Smooth muscle cell (in vitro differentiated cells): ENCODE measurements at regions not wholly inside any gene's neighbourhood (a gene's known extent, or its start where the extent isn't known, plus 50 kb on each side); places are given as distances from the start of the nearest gene placed in this dataset.

ENCODE experiments used
- DNase-seq: peaks from one replicate; lab custom pipeline; 2025; ENCODE audit not compliant: unreplicated experiment; lab: John Stamatoyannopoulos, UW
- H2AFZ ChIP-seq: fragments of 200-600 bp; sonication (generic); 2 replicates; pipeline ENCODE4 v1.6.0; 2016; ENCODE audit warnings: antibody characterized with exemption, low read depth, mild to moderate bottlenecking
- H3F3A ChIP-seq: fragments of 200-600 bp; sonication (generic); 2 replicates; pipeline ENCODE4 v1.6.0; 2017; ENCODE audit warnings: antibody characterized with exemption, low read depth
- H3K27ac ChIP-seq: fragments of 200-600 bp; sonication (generic); 2 replicates; pipeline ENCODE4 v1.5.1; 2016; ENCODE audit warnings: low read depth, mild to moderate bottlenecking
- H3K27me3 ChIP-seq: fragments of 200-600 bp; sonication (generic); 2 replicates; pipeline ENCODE4 v1.6.1; 2016; ENCODE audit warnings: low read depth, mild to moderate bottlenecking
- H3K36me3 ChIP-seq: fragments of 200-600 bp; sonication (generic); 2 replicates; pipeline ENCODE4 v1.5.1; 2016; ENCODE audit warnings: low read depth
- H3K4me1 ChIP-seq: fragments of 200-600 bp; sonication (generic); 2 replicates; pipeline ENCODE4 v1.5.1; 2016; ENCODE audit warnings: low read depth
- H3K4me2 ChIP-seq: fragments of 200-600 bp; sonication (generic); 2 replicates; pipeline ENCODE4 v1.6.0; 2016; ENCODE audit warnings: mild to moderate bottlenecking
- H3K4me3 ChIP-seq: fragments of 200-600 bp; sonication (generic); 2 replicates; pipeline ENCODE4 v1.5.1; 2016; ENCODE audit warnings: mild to moderate bottlenecking
- H3K79me2 ChIP-seq: fragments of 200-600 bp; sonication (generic); 2 replicates; pipeline ENCODE4 v1.6.0; 2016; ENCODE audit warnings: low read depth, mild to moderate bottlenecking
- H3K9ac ChIP-seq: fragments of 200-600 bp; sonication (generic); 2 replicates; pipeline ENCODE4 v1.6.0; 2016; ENCODE audit warnings: low read depth
- H3K9me3 ChIP-seq: fragments of 200-600 bp; sonication (generic); replicated peaks from 2 replicates; pipeline ENCODE4 v1.5.1; 2016; ENCODE audit warnings: low read depth
- H4K20me1 ChIP-seq: fragments of 200-600 bp; sonication (generic); 2 replicates; pipeline ENCODE4 v1.6.0; 2016; ENCODE audit warnings: low read depth
- CTCF ChIP-seq: fragments of 200-600 bp; sonication (generic); IDR thresholded peaks from 2 replicates; pipeline ENCODE4 v1.5.1; 2017; ENCODE audit warnings: borderline replicate concordance, mild to moderate bottlenecking, antibody characterized with exemption; ENCODE audit not compliant: insufficient read depth, poor library complexity, severe bottlenecking
- WGBS: methylation state at CpG from one replicate; pipeline ENCODE4 v1.1.7; 2016; ENCODE audit warnings: low lambda C conversion rate; 5-methylcytosine and 5-hydroxymethylcytosine counted together

DNA sequence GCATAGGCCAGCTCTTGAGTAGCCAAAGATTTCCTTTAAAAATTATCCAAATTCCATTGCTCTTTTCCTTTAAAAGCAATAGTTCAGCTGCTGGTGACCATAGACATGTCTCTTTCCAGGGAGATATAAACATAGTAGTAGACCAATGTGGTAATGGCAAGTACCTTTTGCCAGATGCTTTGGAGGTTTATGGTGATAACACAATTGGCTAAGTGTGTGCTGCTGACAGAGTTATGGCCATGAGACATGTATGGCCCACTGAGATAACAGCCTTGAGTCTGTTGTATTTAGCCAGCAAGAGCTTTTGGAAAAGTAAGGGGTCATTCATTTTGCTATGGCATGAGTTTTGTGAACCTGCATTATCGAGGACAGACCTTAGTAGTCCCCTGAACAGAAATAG is 1146.8 kb downstream of the TUSC7 start:
- H3K4me2 ChIP-seq: no peak overlapping the region
- WGBS: 87% methylated on average over 1 of the region's 1 CpG
- no peak for DNase-seq
- no peaks in the 10 kb centered on the region for H3K27me3 ChIP-seq
- no peaks in the 10 kb centered on the region for H4K20me1 ChIP-seq
- H3F3A ChIP-seq: no peaks in the 10 kb centered on the region
- no peak overlapping the region for H3K27ac ChIP-seq
- no peak for TF ChIP-seq CTCF
- H3K4me3 ChIP-seq: no peak overlapping the region
- H3K9ac ChIP-seq: no peak overlapping the region
- no peaks in the 10 kb centered on the region for H3K4me1 ChIP-seq
- H3K79me2 ChIP-seq: no peaks in the 10 kb centered on the region
- no peaks in the 10 kb centered on the region for H3K9me3 ChIP-seq
- no peaks in the 10 kb centered on the region for H3K36me3 ChIP-seq
- H2AFZ ChIP-seq: no peak overlapping the region

DNA sequence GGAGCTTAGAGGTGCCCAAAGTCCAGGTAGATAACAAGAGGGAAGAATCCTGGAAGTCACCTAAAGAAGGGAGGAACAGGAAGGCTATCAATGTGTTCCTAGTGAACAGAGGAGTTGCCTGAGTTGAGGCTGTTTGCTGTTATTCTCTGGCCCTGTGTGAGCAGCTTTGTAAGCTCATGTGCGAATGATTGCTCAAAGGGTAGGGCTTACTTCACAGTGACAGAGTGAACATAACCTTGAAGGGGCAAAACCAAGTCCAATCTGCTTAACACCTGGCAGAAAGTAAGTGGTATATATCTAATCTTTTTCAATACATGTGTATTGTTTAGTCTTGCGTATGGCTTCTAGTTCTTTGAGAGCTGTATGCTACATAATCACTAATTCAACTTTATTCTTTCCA is 1153.6 kb downstream of the TUSC7 start:
- no peak overlapping the region for H3K27ac ChIP-seq
- no peaks in the 10 kb centered on the region for H3K9me3 ChIP-seq
- H3K79me2 ChIP-seq: no peaks in the 10 kb centered on the region
- DNase-seq: no peak
- no peak overlapping the region for H2AFZ ChIP-seq
- 100% methylated on average over 2 of the region's 2 CpGs for WGBS
- H3K9ac ChIP-seq: no peak overlapping the region
- no peak overlapping the region for H3K4me3 ChIP-seq
- no peaks in the 10 kb centered on the region for H3K36me3 ChIP-seq
- no peaks in the 10 kb centered on the region for H3F3A ChIP-seq
- H4K20me1 ChIP-seq: no peaks in the 10 kb centered on the region
- no peaks in the 10 kb centered on the region for H3K4me1 ChIP-seq
- no peak for TF ChIP-seq CTCF
- H3K4me2 ChIP-seq: no peak overlapping the region
- H3K27me3 ChIP-seq: no peaks in the 10 kb centered on the region

DNA sequence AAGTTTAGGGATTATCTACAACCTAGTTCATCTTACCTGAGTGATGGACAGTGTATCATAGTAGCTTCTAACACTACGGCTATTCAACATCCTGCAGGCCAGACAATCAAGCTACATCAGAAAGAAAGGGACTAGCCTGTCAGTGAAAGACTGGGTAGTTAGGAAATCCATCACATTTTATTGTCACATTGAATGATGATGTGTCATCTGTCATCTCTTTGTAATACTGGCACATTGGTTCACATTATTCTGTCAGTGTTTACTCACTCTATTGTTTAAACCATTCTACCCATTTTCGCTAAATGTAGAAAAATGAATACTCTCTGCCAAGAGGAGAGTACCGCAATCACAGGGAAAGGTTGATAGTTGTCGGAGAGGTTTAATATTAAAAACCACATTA is 1155.8 kb downstream of the TUSC7 start:
- H3K27me3 ChIP-seq: no peaks in the 10 kb centered on the region
- WGBS: 98% methylated on average over 4 of the region's 4 CpGs
- H3K36me3 ChIP-seq: no peaks in the 10 kb centered on the region

More for the DNA sequence above, 1155.8 kb downstream of the TUSC7 start:
- Histone ChIP-seq H3K9ac (no peak overlapping the region), H4K20me1 (no peaks in the 10 kb centered on the region), H3F3A (no peaks in the 10 kb centered on the region), H3K79me2 (no peaks in the 10 kb centered on the region), H3K4me2 (no peak overlapping the region), H3K4me3 (no peak overlapping the region), H3K27ac (no peak overlapping the region), H3K9me3 (no peaks in the 10 kb centered on the region), H3K4me1 (no peaks in the 10 kb centered on the region), H2AFZ (no peak overlapping the region)
- no peak for DNase-seq
- no peak for TF ChIP-seq CTCF
